Renal cortex interstitium (tissue), 11 donors: ENCODE measurements at regions not wholly inside any gene's neighbourhood (a gene's known extent, or its start where the extent isn't known, plus 50 kb on each side); places are given as distances from the start of the nearest gene placed in this dataset.

Experiments used
- DNase-seq, 11 donors: peaks; one replicate each; pipeline ENCODE4 v3.0.0-alpha.2; 2013; ENCODE audit warnings: low read depth in 9 of 11, low spot score in 4 of 11; ENCODE audit errors: extremely low read depth in 1 of 11

- no peak for DNase-seq
These were observed 430.0 kb upstream of the FAM98A start for GRCh38 chr2:34029073-34029472.

GRCh38 chr2:34025196-34025595, 426.1 kb upstream of the FAM98A start:
- no peak for DNase-seq

GRCh38 chr2:34012715-34013302, 413.7 kb upstream of the FAM98A start:
- DNase-seq: peak; percentile 23 to 77 (median 51)

GRCh38 chr2:34011684-34012083, 412.6 kb upstream of the FAM98A start:
- peak in 2 of 11 donors; percentile 19 to 25 for DNase-seq

GRCh38 chr2:34005901-34006300, 406.8 kb upstream of the FAM98A start:
- DNase-seq: no peak

- DNase-seq: no peak
These were observed 405.8 kb upstream of the FAM98A start for GRCh38 chr2:34004936-34005335.

GRCh38 chr2:34003795-34004194, 404.7 kb upstream of the FAM98A start:
- no peak for DNase-seq

GRCh38 chr2:34001557-34001956, 402.5 kb upstream of the FAM98A start:
- no peak for DNase-seq

- DNase-seq: no peak
These were observed 385.0 kb upstream of the FAM98A start for GRCh38 chr2:33984131-33984530.

- DNase-seq: no peak
These were observed 379.4 kb upstream of the FAM98A start for GRCh38 chr2:33978471-33978870.

- no peak for DNase-seq
These were observed 376.4 kb upstream of the FAM98A start for GRCh38 chr2:33975498-33975897.

GRCh38 chr2:33967103-33967502, 368.0 kb upstream of the FAM98A start:
- DNase-seq: no peak

- peak in 3 of 11 donors; percentile 7 to 25 (median 13) for DNase-seq
These were observed 359.5 kb upstream of the FAM98A start for GRCh38 chr2:33958591-33958990.

- no peak for DNase-seq
These were observed 350.3 kb upstream of the FAM98A start for GRCh38 chr2:33949371-33949770.

GRCh38 chr2:33946193-33946592, 347.1 kb upstream of the FAM98A start:
- DNase-seq: no peak

GRCh38 chr2:33933203-33933602, 334.1 kb upstream of the FAM98A start:
- DNase-seq: no peak

- no peak for DNase-seq
These were observed 332.1 kb upstream of the FAM98A start for GRCh38 chr2:33931164-33931563.

GRCh38 chr2:33929467-33929866, 330.4 kb upstream of the FAM98A start:
- DNase-seq: no peak

GRCh38 chr2:33927756-33928155, 328.7 kb upstream of the FAM98A start:
- DNase-seq: no peak

GRCh38 chr2:33925311-33925710, 326.2 kb upstream of the FAM98A start:
- no peak for DNase-seq

- DNase-seq: no peak
These were observed 325.6 kb upstream of the FAM98A start for GRCh38 chr2:33924586-33925169.
